Hematopoietic multipotent progenitor cell treated with erythropoietin and hydrocortisone succinate and interleukin-3 and kit ligand, for 8 days (in vitro differentiated cells): ENCODE measurements at regions not wholly inside any gene's neighbourhood (a gene's known extent, or its start where the extent isn't known, plus 50 kb on each side); places are given as distances from the start of the nearest gene placed in this dataset.
"Not testable (repeated sequence)": the region's sequence is repeated elsewhere in the genome, so short reads cannot be mapped to it uniquely, and the experiment has no call there.

Experiments
- DNase-seq: peaks from one replicate; pipeline ENCODE4 v3.0.0-alpha.2; 2015

- no peak for DNase-seq
Measured at GRCh38 chr14:40452674-40453073, 1020.4 kb upstream of the FBXO33 start.

GRCh38 chr14:40447017-40447416 lies 1014.8 kb upstream of the FBXO33 start:
- DNase-seq = no peak

GRCh38 chr14:40445020-40445419 lies 1012.8 kb upstream of the FBXO33 start:
- DNase-seq = no peak

GRCh38 chr14:40436551-40436950 lies 1004.3 kb upstream of the FBXO33 start:
- DNase-seq = no peak

- DNase-seq = peak; percentile 28
Measured at GRCh38 chr14:40417777-40418401, 985.7 kb upstream of the FBXO33 start.

GRCh38 chr14:40416565-40416964 lies 984.3 kb upstream of the FBXO33 start:
- no peak for DNase-seq

GRCh38 chr14:40414386-40414785 lies 982.2 kb upstream of the FBXO33 start:
- DNase-seq = no peak

GRCh38 chr14:40413136-40413535 lies 980.9 kb upstream of the FBXO33 start:
- no peak for DNase-seq

DNA sequence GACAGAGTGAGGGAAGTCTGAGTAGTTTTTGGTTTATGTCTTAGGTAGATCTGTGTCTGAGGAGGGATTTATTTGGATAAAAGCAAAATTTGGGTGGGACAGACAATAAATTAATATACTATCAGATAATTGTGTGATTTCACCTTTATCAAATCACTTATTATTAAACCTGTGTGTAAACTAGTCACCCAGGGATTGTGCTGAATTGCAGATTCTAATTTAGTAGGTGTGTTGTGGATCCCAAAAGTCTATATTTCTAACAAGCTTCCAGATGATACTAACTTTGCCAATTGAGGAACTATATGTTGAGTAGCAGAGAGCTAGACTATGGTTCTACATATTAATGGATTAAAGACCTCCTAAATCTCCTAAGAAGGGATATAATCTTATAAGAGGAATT lies 978.5 kb upstream of the FBXO33 start:
- no peak for DNase-seq

DNA sequence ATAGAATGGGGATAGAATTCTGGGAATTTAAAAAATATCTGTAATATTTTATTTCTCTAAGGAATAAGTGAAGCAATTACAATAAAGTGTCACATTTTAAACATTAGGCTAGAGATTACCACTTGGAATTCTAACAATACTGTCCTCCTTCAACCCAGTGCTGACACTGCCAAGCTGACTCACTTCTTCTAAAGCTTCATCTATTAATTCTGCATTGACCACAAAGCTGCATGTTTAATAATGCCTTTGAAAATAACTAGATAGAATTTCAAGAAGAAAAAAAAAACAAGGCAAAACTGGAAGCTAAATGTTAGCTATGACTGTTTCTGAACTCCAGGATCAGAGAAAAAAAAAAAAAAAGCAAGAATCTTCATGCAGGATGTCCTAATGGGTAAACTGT lies 970.7 kb upstream of the FBXO33 start:
- no peak for DNase-seq

DNA sequence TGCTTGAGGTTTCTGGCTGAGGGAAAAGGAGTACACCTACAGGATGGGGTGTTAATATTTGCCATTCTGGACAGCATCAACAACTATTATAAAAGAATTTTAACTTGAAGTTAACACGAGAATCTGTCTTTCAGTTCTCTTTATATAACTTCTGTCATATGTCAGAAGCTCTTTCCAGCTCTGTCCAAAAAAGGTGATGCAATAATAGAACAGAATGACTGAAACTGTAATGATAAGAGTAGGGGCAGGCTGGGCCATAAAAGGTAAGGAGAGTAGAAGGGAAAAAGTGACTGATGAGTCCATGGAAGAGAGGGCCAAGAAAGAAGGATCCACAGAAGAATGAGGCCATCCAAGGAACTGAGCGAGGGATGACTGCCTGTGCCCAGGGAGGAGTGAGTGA lies 966.7 kb upstream of the FBXO33 start:
- DNase-seq = no peak

GRCh38 chr14:40394634-40395340 lies 962.6 kb upstream of the FBXO33 start:
- DNase-seq = no peak

DNA sequence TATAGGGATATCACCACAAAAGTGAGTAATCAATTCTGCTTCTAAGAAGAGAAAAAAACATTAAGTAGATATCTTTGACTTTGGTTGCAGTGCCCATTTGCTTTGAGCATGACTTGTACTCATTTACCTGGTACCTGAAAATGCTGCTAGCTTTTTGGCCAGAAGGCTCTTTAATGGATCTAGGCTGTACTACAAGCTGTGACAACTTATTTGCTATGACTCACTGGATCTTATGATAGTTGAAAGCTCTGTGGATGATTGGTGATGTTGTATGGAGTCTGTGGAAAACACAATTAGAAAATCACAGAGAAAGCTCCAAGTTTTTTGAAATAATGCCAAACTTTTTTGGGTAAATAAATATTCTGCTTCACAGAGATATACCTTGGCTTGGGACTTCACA lies 960.9 kb upstream of the FBXO33 start:
- DNase-seq = no peak

- DNase-seq = no peak
Measured at GRCh38 chr14:40386433-40386832, 954.2 kb upstream of the FBXO33 start.

- DNase-seq = no peak
Measured at GRCh38 chr14:40374221-40374620, 942.0 kb upstream of the FBXO33 start.

DNA sequence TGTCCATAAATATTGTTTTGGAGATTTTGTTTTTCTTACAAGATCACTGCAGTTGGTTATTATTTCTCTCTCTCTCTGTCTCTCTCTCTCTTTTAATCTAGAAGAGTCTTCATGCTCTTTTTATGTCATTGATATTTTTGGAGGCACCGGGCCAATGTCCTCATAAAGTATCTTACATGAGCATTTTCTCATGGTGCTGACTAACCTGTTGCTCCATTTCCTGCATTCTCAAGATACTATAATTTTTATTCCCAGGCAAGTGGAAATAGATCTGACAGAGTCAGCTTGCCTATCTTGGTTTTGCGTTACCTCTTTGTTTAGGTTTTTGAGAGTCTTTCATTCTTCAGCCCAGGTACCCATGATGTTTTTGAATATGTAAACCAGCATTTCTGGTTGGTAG lies 938.8 kb upstream of the FBXO33 start:
- no peak for DNase-seq

DNA sequence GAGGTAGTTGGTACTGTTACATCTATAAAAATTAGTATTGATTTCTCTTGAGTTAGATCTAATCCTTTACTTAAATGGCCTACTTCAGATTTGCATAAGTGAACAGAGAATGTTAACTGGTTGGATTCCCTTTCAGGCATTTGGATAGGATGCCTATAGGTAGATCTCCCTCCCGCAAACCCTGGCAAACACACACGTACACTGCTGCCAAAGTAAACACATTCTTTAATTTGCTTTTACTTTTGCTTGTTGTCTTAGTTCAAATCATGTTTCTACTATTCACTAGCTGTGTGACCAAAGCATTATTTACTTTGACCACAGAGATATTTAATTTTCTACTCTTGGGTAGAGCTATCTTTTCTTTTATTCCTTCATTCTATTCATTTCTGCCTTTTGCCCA lies 936.1 kb upstream of the FBXO33 start:
- no peak for DNase-seq

DNA sequence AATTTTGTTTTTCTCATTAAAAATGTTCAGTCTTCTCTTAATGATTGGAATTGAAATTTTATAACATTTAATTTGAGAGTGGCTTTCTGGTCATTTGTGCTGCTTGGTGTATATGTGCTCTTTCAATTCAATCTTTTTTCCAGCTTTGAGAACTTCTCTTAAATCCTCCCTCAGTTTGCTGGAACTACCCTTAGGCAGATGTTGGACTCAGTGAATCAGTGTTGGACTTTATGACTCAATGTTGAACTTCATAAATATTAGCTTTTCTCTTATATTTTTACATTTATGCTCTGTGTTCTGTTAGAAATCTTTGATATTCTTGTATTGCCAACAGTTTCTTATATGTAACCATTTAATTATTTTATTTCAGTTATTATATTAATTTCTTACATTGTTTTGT lies 935.5 kb upstream of the FBXO33 start:
- DNase-seq = no peak

DNA sequence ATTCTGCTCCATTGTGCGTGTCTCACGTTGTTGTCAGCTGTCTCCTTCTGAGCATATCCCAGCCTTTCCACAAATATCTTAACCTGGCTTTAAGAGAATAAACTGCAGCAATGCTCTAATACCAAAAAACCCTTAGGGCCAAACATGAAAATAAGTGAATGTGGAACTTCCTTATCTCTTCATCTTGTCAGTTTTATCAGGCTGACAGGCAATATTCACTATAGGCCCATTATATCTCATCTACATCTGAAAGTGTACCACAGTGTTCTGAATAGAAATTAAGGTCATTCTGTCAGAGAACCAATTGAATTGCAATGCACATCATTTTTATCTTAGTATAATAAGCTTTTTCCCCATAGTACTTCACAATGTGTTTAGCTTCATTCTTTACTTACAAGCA lies 933.1 kb upstream of the FBXO33 start:
- no peak for DNase-seq

DNA sequence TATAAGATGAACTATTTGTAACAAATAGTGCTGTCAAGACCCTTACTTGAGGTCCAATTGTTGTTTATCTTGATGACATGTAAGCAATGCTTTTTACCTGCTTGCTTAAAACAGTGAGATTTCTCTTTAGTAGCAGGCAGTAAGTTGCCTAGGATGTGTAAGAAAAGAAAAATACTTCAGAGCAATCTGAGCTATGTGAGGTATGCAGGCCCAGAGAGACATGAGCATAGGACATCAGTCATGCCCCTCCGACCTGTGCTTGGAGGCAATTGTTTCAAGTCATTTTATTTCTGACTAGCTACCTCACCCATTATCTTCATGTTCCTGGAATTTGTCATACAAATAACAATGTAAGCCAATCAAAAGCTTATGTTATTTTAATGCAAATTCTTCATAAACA lies 930.6 kb upstream of the FBXO33 start:
- DNase-seq = no peak

DNA sequence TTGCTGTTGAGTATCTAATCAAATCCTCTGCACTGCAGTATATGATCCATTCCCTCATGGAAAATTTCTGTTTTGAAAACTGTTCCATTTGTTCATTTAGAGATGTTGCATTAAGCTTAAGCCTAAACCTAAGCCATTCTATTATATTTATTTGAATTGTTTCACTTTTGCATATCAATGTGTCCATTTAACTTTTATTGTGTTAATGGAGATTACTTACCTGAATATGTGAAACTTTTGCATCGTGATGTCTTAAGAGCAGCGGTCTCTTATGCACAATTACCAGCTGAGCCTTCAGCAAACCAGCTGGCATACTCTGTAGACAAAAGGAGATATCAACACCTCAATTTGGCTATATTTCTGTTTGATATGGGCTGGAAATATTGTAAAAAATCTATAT lies 922.5 kb upstream of the FBXO33 start:
- DNase-seq = no peak

GRCh38 chr14:40348104-40348503 lies 915.9 kb upstream of the FBXO33 start:
- not testable (repeated sequence) for DNase-seq

DNA sequence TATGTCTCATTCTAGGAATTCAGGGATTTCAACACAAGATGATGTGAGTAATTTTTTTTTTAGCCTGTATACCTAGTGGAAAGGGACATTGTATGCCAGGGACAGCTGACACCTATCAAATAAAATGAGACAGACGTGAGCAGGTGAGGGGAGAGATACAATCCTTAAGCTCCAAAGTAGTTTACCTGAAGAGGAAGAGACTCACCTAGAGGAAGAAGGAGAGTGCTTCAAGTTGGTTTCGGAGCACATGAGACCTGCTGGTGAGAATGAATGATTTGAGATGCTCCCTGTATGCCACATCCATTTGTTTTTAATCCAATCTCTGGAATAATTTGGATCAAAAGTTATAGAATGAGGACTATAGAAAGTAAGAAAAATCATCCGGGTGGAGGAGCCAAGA lies 915.4 kb upstream of the FBXO33 start:
- no peak for DNase-seq

DNA sequence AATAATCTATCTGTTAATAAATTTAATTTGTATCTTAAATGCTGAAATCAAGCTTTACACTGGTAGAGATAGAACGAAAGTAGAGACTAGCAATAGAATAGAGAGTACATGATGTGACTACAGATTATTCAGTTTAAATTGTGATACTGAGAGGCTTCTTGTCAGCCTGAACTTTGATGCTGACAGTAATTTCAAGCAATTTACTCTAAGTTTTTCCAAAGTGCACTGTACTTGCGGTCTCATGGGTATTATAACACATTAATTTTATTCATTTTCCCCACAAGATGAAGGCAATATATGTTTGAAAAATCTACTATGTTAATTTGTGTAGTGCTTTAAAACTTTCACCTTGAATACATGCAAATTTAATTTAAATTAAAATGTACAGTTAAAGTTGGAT lies 914.0 kb upstream of the FBXO33 start:
- no peak for DNase-seq

GRCh38 chr14:40345334-40345733 lies 913.1 kb upstream of the FBXO33 start:
- no peak for DNase-seq
